ENCODE measurements at regions not wholly inside any gene's neighbourhood (a gene's known extent, or its start where the extent isn't known, plus 50 kb on each side); places are given as distances from the start of the nearest gene placed in this dataset.

- TF ChIP-seq CTCF (conservative IDR thresholded peaks at IDR 0.05; ENCODE audit: low read depth, low read length) = no peak
- DNase-seq (ENCODE audit: low read depth) = no peak
- no peak overlapping the region for H3K4me3 ChIP-seq (ENCODE audit: low read length)
These were observed 125.1 kb downstream of the RAP2A start for GRCh38 chr13:97559030-97559429.

GRCh38 chr13:97559981-97560380, 126.0 kb downstream of the RAP2A start:
- no peak for DNase-seq (ENCODE audit: low read depth)
- no peak overlapping the region for H3K4me3 ChIP-seq (ENCODE audit: low read length)
- no peak for TF ChIP-seq CTCF (conservative IDR thresholded peaks at IDR 0.05; ENCODE audit: low read depth, low read length)

- TF ChIP-seq CTCF (conservative IDR thresholded peaks at IDR 0.05; ENCODE audit: low read depth, low read length) = no peak
- H3K4me3 ChIP-seq (ENCODE audit: low read length) = no peak overlapping the region
- no peak for DNase-seq (ENCODE audit: low read depth)
These were observed 127.2 kb downstream of the RAP2A start for GRCh38 chr13:97561182-97561581.

GRCh38 chr13:97562962-97563361, 129.0 kb downstream of the RAP2A start:
- DNase-seq (ENCODE audit: low read depth) = no peak
- TF ChIP-seq CTCF (conservative IDR thresholded peaks at IDR 0.05; ENCODE audit: low read depth, low read length) = no peak
- H3K4me3 ChIP-seq (ENCODE audit: low read length) = no peak overlapping the region

GRCh38 chr13:97564956-97565355, 131.0 kb downstream of the RAP2A start:
- no peak overlapping the region for H3K4me3 ChIP-seq (ENCODE audit: low read length)
- no peak for DNase-seq (ENCODE audit: low read depth)
- no peak for TF ChIP-seq CTCF (conservative IDR thresholded peaks at IDR 0.05; ENCODE audit: low read depth, low read length)

GRCh38 chr13:97565906-97566305, 131.9 kb downstream of the RAP2A start:
- H3K4me3 ChIP-seq (ENCODE audit: low read length) = no peak overlapping the region
- DNase-seq (ENCODE audit: low read depth) = no peak
- TF ChIP-seq CTCF (conservative IDR thresholded peaks at IDR 0.05; ENCODE audit: low read depth, low read length) = no peak

GRCh38 chr13:97566907-97567306, 132.9 kb downstream of the RAP2A start:
- DNase-seq (ENCODE audit: low read depth) = no peak
- no peak for TF ChIP-seq CTCF (conservative IDR thresholded peaks at IDR 0.05; ENCODE audit: low read depth, low read length)
- H3K4me3 ChIP-seq (ENCODE audit: low read length) = no peak overlapping the region

Data from retinal pigment epithelial cell (primary cell).